ENCODE measurements at regions not wholly inside any gene's neighbourhood (a gene's known extent, or its start where the extent isn't known, plus 50 kb on each side); places are given as distances from the start of the nearest gene placed in this dataset.

DNA sequence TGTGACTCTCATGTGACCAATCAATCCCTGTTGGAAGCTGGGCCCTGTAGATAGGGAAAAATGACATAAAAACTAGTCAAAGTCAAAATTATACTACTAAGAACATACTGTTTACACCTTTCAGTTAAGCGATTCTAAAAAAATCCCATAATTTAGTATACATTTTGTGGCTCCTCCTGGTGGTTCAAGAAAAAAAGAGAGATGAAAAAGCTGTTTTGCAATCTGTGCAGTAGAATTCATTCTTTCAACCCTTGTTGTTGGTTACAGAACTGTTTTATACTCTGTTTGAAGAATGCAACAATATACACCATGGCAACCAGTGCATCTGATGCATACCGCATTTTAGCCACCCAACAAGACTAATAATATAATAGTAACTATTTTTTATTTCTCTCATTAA is 66.8 kb upstream of the ANK2 start:
- no peak for DNase-seq (ENCODE audit: extremely low read depth, low read depth, low spot score)

DNA sequence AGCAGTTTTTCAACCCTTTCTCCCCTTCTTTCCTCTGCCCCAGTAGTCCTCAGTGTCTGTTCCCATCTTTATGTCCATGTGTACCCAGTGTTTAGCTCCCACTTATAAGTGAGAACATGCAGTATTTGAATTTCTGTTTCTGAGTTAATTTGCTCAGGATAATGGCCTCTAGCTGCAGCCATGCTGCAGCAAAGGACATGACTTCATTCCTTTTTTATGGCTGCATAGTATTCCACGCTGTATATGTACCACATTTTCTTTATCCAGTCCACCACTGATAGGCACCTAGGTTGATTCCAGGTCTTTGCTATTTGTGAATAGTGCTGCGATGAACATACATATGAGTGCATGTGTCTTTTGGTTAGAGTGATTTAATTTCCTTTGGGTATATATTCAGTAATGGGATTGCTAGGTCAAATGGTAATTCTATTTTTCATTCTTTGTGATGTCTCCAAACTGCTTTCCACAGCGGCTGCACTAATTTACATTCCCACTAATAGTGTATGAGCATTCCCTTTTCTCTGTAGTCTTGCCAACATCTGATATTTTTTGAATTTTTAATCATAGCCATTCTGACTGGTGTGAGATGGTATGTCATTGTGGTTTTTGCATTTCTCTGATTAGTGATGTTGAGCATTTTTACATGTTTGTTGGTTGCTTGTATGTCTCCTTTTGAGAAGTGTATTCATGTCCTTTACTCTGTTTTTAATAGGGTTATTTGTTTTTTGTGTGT is 54.6 kb upstream of the ANK2 start:
- no peak for DNase-seq (ENCODE audit: extremely low read depth, low read depth, low spot score)
